ENCODE measurements at regions not wholly inside any gene's neighbourhood (a gene's known extent, or its start where the extent isn't known, plus 50 kb on each side); places are given as distances from the start of the nearest gene placed in this dataset.

GRCh38 chr5:28328681-28329080 is 1290.3 kb upstream of the CDH9 start:
- no peaks in the 10 kb centered on the region for H3K79me2 ChIP-seq (ENCODE audit: control insufficient read depth, insufficient read depth, low read length)
- H3K9me1 ChIP-seq (replicated peaks; ENCODE audit: control insufficient read depth, extremely low read depth, insufficient read depth, low read length) = no peaks in the 10 kb centered on the region
- H3K27me3 ChIP-seq (ENCODE audit: control insufficient read depth in 2 of 2, insufficient read depth in 2 of 2, low read length in 2 of 2) = no peaks in the 10 kb centered on the region
- no peaks in the 10 kb centered on the region for H3K9me3 ChIP-seq (replicated peaks; ENCODE audit: control insufficient read depth, insufficient read depth, low read length)
- no peaks in the 10 kb centered on the region for H4K20me1 ChIP-seq (replicated peaks; ENCODE audit: control insufficient read depth, extremely low read depth, insufficient read depth, low read length)
- no peaks in the 10 kb centered on the region for H3K36me3 ChIP-seq (ENCODE audit: control insufficient read depth in 2 of 2, extremely low read depth in 1 of 2, insufficient read depth in 2 of 2, low read length in 2 of 2)
- dilution Hi-C loops (cut with MboI; ENCODE audit: extremely low pct_ligation_motif_present, low sequenced_read_pairs) (no loop called here), intact Hi-C loops (cut with micrococcal nuclease) (no loop called here)
- no peaks in the 10 kb centered on the region for H3K4me1 ChIP-seq (ENCODE audit: control insufficient read depth, extremely low read depth, insufficient read depth, low read length)
- H3K27ac ChIP-seq (ENCODE audit: insufficient read depth, low read depth, low read length) = no peak overlapping the region
- TF ChIP-seq POLR2A (IDR thresholded peaks at IDR 0.05; ENCODE audit: low read depth, low read length) = no peak
- no peak overlapping the region for H3K4me3 ChIP-seq (replicated peaks in 1 of 3; ENCODE audit: insufficient read depth in 1 of 3, low read depth in 1 of 3, low read length in 3 of 3)
- H3K4me2 ChIP-seq (ENCODE audit: insufficient read depth, low read length) = no peak overlapping the region
- FAIRE-seq (no peak), DNase-seq (ENCODE audit: low read depth, low spot score) (no peak)
- no peak overlapping the region for H3K9ac ChIP-seq (replicated peaks; ENCODE audit: extremely low read depth, insufficient read depth, low read length)
- H2AFZ ChIP-seq (ENCODE audit: low read depth, low read length) = no peak overlapping the region
- POLR2A ChIA-PET = no interaction called here
- no TSS peak for BruUV-seq (replicated peaks)
- CTCF ChIA-PET = no interaction called here

- Histone ChIP-seq H3K9me1 (replicated peaks; ENCODE audit: control insufficient read depth, extremely low read depth, insufficient read depth, low read length) (no peaks in the 10 kb centered on the region), H3K4me1 (ENCODE audit: control insufficient read depth, extremely low read depth, insufficient read depth, low read length) (no peaks in the 10 kb centered on the region), H3K27ac (ENCODE audit: insufficient read depth, low read depth, low read length) (no peak overlapping the region), H3K4me2 (ENCODE audit: insufficient read depth, low read length) (no peak overlapping the region), H3K9me3 (replicated peaks; ENCODE audit: control insufficient read depth, insufficient read depth, low read length) (no peaks in the 10 kb centered on the region), H3K9ac (replicated peaks; ENCODE audit: extremely low read depth, insufficient read depth, low read length) (no peak overlapping the region), H4K20me1 (replicated peaks; ENCODE audit: control insufficient read depth, extremely low read depth, insufficient read depth, low read length) (no peaks in the 10 kb centered on the region), H3K36me3 (ENCODE audit: control insufficient read depth in 2 of 2, extremely low read depth in 1 of 2, insufficient read depth in 2 of 2, low read length in 2 of 2) (no peaks in the 10 kb centered on the region), H3K79me2 (ENCODE audit: control insufficient read depth, insufficient read depth, low read length) (no peaks in the 10 kb centered on the region), H3K4me3 (replicated peaks in 1 of 3; ENCODE audit: insufficient read depth in 1 of 3, low read depth in 1 of 3, low read length in 3 of 3) (no peak overlapping the region), H3K27me3 (ENCODE audit: control insufficient read depth in 2 of 2, insufficient read depth in 2 of 2, low read length in 2 of 2) (no peaks in the 10 kb centered on the region), H2AFZ (ENCODE audit: low read depth, low read length) (no peak overlapping the region)
- BruUV-seq (replicated peaks) = no TSS peak
- DNase-seq (ENCODE audit: low read depth, low spot score) = no peak
- POLR2A ChIA-PET = no interaction called here
- CTCF ChIA-PET = no interaction called here
- dilution Hi-C loops (cut with MboI; ENCODE audit: extremely low pct_ligation_motif_present, low sequenced_read_pairs) = no loop called here
- TF ChIP-seq JUN (IDR thresholded peaks at IDR 0.05; ENCODE audit: borderline replicate concordance, insufficient read depth, insufficient read length, low read depth) = no peak
- TF ChIP-seq GATA2 (IDR thresholded peaks at IDR 0.05; ENCODE audit: insufficient read depth, insufficient read length, low read depth, low read length) = no peak
- no peak for TF ChIP-seq FOS (IDR thresholded peaks at IDR 0.05; ENCODE audit: borderline replicate concordance, insufficient read depth, low read length)
- no peak for TF ChIP-seq POLR2A (IDR thresholded peaks at IDR 0.05; ENCODE audit: low read depth, low read length)
- TF ChIP-seq CTCF (IDR thresholded peaks at IDR 0.05; ENCODE audit: extremely low read depth in 1 of 2, insufficient read depth in 1 of 2, low read depth in 1 of 2, low read length in 2 of 2) = no peak
- TF ChIP-seq EZH2 (IDR thresholded peaks at IDR 0.05; ENCODE audit: borderline replicate concordance, low read depth, low read length, severe bottlenecking) = no peak
- TF ChIP-seq MYC (IDR thresholded peaks at IDR 0.05; ENCODE audit: low read depth, low read length) = no peak
- no peak for TF ChIP-seq MAX (IDR thresholded peaks at IDR 0.05; ENCODE audit: insufficient read depth, insufficient read length)
- no peak for TF ChIP-seq POLR2AphosphoS5 (IDR thresholded peaks at IDR 0.05; ENCODE audit: insufficient read depth, low read depth, low read length)
- FAIRE-seq = no peak
- intact Hi-C loops (cut with micrococcal nuclease) = no loop called here
These were observed 1285.8 kb upstream of the CDH9 start for GRCh38 chr5:28324174-28324573.

All from endothelial cell of umbilical vein (primary cell).